ENCODE measurements at regions not wholly inside any gene's neighbourhood (a gene's known extent, or its start where the extent isn't known, plus 50 kb on each side); places are given as distances from the start of the nearest gene placed in this dataset.
"Not testable (repeated sequence)": the region's sequence is repeated elsewhere in the genome, so short reads cannot be mapped to it uniquely, and the experiment has no call there.

GRCh38 chr5:92070786-92071185 lies 687.7 kb upstream of the ARRDC3 start:
- no peak for DNase-seq

- no peak for DNase-seq
These were observed 681.9 kb upstream of the ARRDC3 start for GRCh38 chr5:92064993-92065392.

GRCh38 chr5:92051741-92052140 lies 668.6 kb upstream of the ARRDC3 start:
- DNase-seq: no peak

- no peak for DNase-seq
These were observed 667.9 kb upstream of the ARRDC3 start for GRCh38 chr5:92050970-92051369.

GRCh38 chr5:92041911-92042660 lies 659.0 kb upstream of the ARRDC3 start:
- DNase-seq: no peak

- DNase-seq: no peak
These were observed 658.1 kb upstream of the ARRDC3 start for GRCh38 chr5:92041206-92041605.

- DNase-seq: not testable (repeated sequence)
These were observed 646.7 kb upstream of the ARRDC3 start for GRCh38 chr5:92029792-92030191.

- DNase-seq: no peak
These were observed 640.4 kb upstream of the ARRDC3 start for GRCh38 chr5:92023555-92023954.

- DNase-seq: no peak
These were observed 640.0 kb upstream of the ARRDC3 start for GRCh38 chr5:92023141-92023471.

- no peak for DNase-seq
These were observed 639.5 kb upstream of the ARRDC3 start for GRCh38 chr5:92022415-92023140.

- DNase-seq: no peak
These were observed 636.4 kb upstream of the ARRDC3 start for GRCh38 chr5:92019376-92019990.

- no peak for DNase-seq
These were observed 634.7 kb upstream of the ARRDC3 start for GRCh38 chr5:92017776-92018175.

GRCh38 chr5:92011845-92012244 lies 628.7 kb upstream of the ARRDC3 start:
- DNase-seq: not testable (repeated sequence)

GRCh38 chr5:92003806-92004205 lies 620.7 kb upstream of the ARRDC3 start:
- no peak for DNase-seq

GRCh38 chr5:92002721-92003274 lies 619.7 kb upstream of the ARRDC3 start:
- no peak for DNase-seq

- DNase-seq: no peak
These were observed 615.7 kb upstream of the ARRDC3 start for GRCh38 chr5:91998774-91999173.

- DNase-seq: no peak
These were observed 600.8 kb upstream of the ARRDC3 start for GRCh38 chr5:91983869-91984268.

- DNase-seq: no peak
These were observed 595.2 kb upstream of the ARRDC3 start for GRCh38 chr5:91978221-91978882.

- DNase-seq: no peak
These were observed 594.5 kb upstream of the ARRDC3 start for GRCh38 chr5:91977579-91977978.

- DNase-seq: no peak
These were observed 593.3 kb upstream of the ARRDC3 start for GRCh38 chr5:91976451-91976850.

- DNase-seq: no peak
These were observed 580.0 kb upstream of the ARRDC3 start for GRCh38 chr5:91963166-91963565.

- no peak for DNase-seq
These were observed 574.5 kb upstream of the ARRDC3 start for GRCh38 chr5:91957666-91958065.

GRCh38 chr5:91956738-91957137 lies 573.6 kb upstream of the ARRDC3 start:
- no peak for DNase-seq

All from stimulated activated CD4-positive, alpha-beta T cell treated with anti-CD3 and anti-CD28 coated beads, Interleukin-4, amount 100 ng/mL, for 24 hours (primary cell).